Natural killer cell (primary cell): ENCODE measurements at regions not wholly inside any gene's neighbourhood (a gene's known extent, or its start where the extent isn't known, plus 50 kb on each side); places are given as distances from the start of the nearest gene placed in this dataset.

Source experiments
- ATAC-seq, 3 donors: fragments of 150-1000 bp in 2 of 3; fragments of 200-7000 bp in 1 of 3; cut with Tn5 transposase; 1 replicate in 1 of 3; 2 replicates in 2 of 3; pipeline ENCODE4 v1.10.0; 2021; ENCODE audit warnings: mild to moderate bottlenecking in 2 of 3, moderate library complexity in 2 of 3
- DNase-seq, 2 donors: peaks; one replicate each; pipeline versions ENCODE4 v3.0.0 to v3.0.0-alpha.2; 2013 to 2021; ENCODE audit warnings: mixed read lengths in 1 of 2
- H3K27ac ChIP-seq: one replicate; pipeline ENCODE4 v1.5.1; 2013; ENCODE audit warnings: mild to moderate bottlenecking, low read length
- H3K27me3 ChIP-seq: one replicate; pipeline ENCODE4 v1.6.1; 2013; ENCODE audit warnings: low read length; ENCODE audit not compliant: control insufficient read depth, insufficient read depth
- H3K36me3 ChIP-seq: one replicate; pipeline ENCODE4 v1.6.1; 2013; ENCODE audit warnings: low read length; ENCODE audit not compliant: control insufficient read depth, insufficient read depth
- H3K4me1 ChIP-seq: one replicate; pipeline ENCODE4 v1.6.1; 2013; ENCODE audit warnings: low read length; ENCODE audit not compliant: control insufficient read depth, insufficient read depth
- H3K4me3 ChIP-seq: one replicate; pipeline ENCODE4 v1.5.1; 2013; ENCODE audit warnings: low read length
- H3K9me3 ChIP-seq: one replicate; pipeline ENCODE4 v1.6.1; 2013; ENCODE audit warnings: low read length; ENCODE audit not compliant: control insufficient read depth, insufficient read depth
- H3K27ac Mint-ChIP-seq, 2 donors: one replicate each; pipeline ENCODE4 v1.8.0; 2022; ENCODE audit warnings: mild to moderate bottlenecking in 2 of 2, mixed read lengths in 2 of 2, moderate library complexity in 1 of 2
- H3K27me3 Mint-ChIP-seq, 2 donors: one replicate each; pipeline ENCODE4 v1.8.0; 2022; ENCODE audit warnings: low read depth in 2 of 2, mixed read lengths in 2 of 2
- H3K36me3 Mint-ChIP-seq: one replicate; pipeline ENCODE4 v1.8.0; 2022; ENCODE audit warnings: mixed read lengths
- H3K4me1 Mint-ChIP-seq, 2 donors: one replicate each; pipeline ENCODE4 v1.8.0; 2022; ENCODE audit warnings: mixed read lengths in 2 of 2
- H3K4me3 Mint-ChIP-seq: one replicate; pipeline ENCODE4 v1.8.0; 2022; ENCODE audit warnings: mild to moderate bottlenecking, moderate library complexity, mixed read lengths
- H3K9me3 Mint-ChIP-seq, 2 donors: one replicate each; pipeline ENCODE4 v1.8.0; 2022; ENCODE audit warnings: mixed read lengths in 2 of 2
- WGBS: methylation state at CpG from one replicate; pipeline ENCODE4 v1.1.7; 2013; ENCODE audit warnings: missing lambda C conversion rate; ENCODE audit not compliant: insufficient coverage; 5-methylcytosine and 5-hydroxymethylcytosine counted together
- intact Hi-C: fragments of 100-400 bp; cut with micrococcal nuclease; formaldehyde crosslinking; loops from one replicate; pipeline ENCODE4 v1.14.2; 2022
- TF ChIP-seq, protein P1 (sequence below): fragments of 200-600 bp; IDR thresholded peaks from one replicate; pipeline ENCODE4 v1.8.0; 2022; ENCODE audit warnings: antibody characterized with exemption

DNA sequence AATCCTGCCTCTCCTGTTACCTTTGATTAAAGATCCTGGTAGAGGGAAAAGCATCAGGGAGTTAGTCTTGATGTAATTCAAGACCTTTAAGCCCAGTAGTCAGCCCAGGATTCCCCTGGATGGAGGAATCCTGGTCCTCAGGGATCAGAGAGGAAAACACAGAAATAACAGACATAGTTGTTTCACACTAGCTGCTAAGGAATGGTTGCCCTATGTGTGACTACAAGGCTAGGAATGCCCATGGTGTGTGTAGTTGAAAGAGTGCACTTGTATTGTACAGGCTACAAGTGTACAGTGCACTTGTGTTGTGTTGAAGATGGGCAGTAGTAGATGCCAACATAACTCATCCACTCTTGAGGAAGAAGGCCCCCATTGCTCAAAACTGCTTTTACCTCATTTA is 226.8 kb downstream of the AASDHPPT start:
- Histone ChIP-seq H3K4me1 (no peaks in the 10 kb centered on the region), H3K27me3 (no peaks in the 10 kb centered on the region), H3K4me3 (no peak overlapping the region), H3K36me3 (no peaks in the 10 kb centered on the region), H3K27ac (no peak overlapping the region), H3K9me3 (peaks cover 6% of the 10 kb centered on the region)
- Mint-ChIP-seq H3K27me3 (no peaks in the 10 kb centered on the region), H3K36me3 (peaks cover 18% of the 10 kb centered on the region), H3K4me1 (no peaks in the 10 kb centered on the region), H3K4me3 (no peak overlapping the region), H3K9me3 (peaks cover 8 to 22% of the 10 kb centered on the region in 2 donors), H3K27ac (no peak overlapping the region)
- DNase-seq: no peak
- TF ChIP-seq, protein P1, sequence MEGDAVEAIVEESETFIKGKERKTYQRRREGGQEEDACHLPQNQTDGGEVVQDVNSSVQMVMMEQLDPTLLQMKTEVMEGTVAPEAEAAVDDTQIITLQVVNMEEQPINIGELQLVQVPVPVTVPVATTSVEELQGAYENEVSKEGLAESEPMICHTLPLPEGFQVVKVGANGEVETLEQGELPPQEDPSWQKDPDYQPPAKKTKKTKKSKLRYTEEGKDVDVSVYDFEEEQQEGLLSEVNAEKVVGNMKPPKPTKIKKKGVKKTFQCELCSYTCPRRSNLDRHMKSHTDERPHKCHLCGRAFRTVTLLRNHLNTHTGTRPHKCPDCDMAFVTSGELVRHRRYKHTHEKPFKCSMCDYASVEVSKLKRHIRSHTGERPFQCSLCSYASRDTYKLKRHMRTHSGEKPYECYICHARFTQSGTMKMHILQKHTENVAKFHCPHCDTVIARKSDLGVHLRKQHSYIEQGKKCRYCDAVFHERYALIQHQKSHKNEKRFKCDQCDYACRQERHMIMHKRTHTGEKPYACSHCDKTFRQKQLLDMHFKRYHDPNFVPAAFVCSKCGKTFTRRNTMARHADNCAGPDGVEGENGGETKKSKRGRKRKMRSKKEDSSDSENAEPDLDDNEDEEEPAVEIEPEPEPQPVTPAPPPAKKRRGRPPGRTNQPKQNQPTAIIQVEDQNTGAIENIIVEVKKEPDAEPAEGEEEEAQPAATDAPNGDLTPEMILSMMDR: no peak
- intact Hi-C loops: no loop called here
- no peak for ATAC-seq

DNA sequence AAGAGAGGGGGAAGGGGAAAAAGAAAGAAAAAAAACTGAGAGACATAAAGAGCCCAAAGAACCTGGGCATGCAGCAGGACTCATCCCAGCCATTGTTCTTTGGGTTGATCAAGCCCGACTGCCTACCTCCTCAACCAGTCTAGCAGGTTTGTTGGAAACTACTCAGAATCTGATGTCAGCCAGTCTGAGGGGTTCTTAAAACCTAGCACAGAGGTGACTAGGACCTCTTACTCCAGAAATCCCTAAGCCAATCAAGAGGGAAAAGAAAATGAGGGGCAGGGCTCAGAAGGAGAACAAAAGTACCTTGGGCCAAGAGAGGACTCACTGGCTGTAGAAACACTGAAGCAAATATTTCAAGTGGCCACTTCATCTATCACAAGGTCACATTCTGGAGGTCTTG is 228.0 kb downstream of the AASDHPPT start:
- H3K4me1 Mint-ChIP-seq: no peaks in the 10 kb centered on the region
- H3K27ac ChIP-seq: no peak overlapping the region
- H3K36me3 ChIP-seq: no peaks in the 10 kb centered on the region
- no peak overlapping the region for H3K4me3 ChIP-seq
- H3K27ac Mint-ChIP-seq: no peak overlapping the region
- H3K27me3 ChIP-seq: no peaks in the 10 kb centered on the region
- ATAC-seq (no peak), DNase-seq (no peak)
- TF ChIP-seq, protein P1: no peak
- H3K9me3 Mint-ChIP-seq: peaks cover 11 to 26% of the 10 kb centered on the region in 2 donors
- peaks cover 6% of the 10 kb centered on the region for H3K9me3 ChIP-seq
- no peaks in the 10 kb centered on the region for H3K27me3 Mint-ChIP-seq
- H3K4me1 ChIP-seq: no peaks in the 10 kb centered on the region
- 100% methylated on average over 1 of the region's 1 CpG for WGBS
- intact Hi-C loops: no loop called here
- no peak overlapping the region for H3K4me3 Mint-ChIP-seq
- peaks cover 18% of the 10 kb centered on the region for H3K36me3 Mint-ChIP-seq

DNA sequence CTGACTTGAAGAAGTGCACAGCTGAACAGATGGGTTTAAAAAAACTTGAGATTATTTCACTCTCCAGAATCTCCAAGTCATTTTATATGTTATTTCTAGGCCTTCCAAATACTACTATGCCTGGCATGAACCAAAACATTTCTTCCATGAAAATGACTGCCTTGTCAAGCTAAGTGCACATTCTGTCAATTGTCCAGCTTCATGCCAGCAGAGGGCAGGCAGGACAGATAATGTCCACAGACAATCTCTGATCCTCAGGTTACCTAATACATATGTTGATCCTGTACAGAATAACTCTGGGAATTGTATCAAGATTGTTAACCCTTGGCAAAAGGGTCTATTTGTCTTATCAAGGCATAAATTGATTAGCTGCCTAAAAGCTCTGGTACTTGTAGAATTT is 229.5 kb downstream of the AASDHPPT start:
- peaks cover 17 to 30% of the 10 kb centered on the region in 2 donors for H3K9me3 Mint-ChIP-seq
- Histone ChIP-seq H3K27me3 (no peaks in the 10 kb centered on the region), H3K4me3 (no peak overlapping the region), H3K27ac (no peak overlapping the region), H3K4me1 (no peaks in the 10 kb centered on the region), H3K9me3 (peaks cover 6% of the 10 kb centered on the region), H3K36me3 (no peaks in the 10 kb centered on the region)
- H3K36me3 Mint-ChIP-seq: peaks cover 18% of the 10 kb centered on the region
- intact Hi-C loops: no loop called here
- ATAC-seq: no peak
- no peak overlapping the region for H3K27ac Mint-ChIP-seq
- TF ChIP-seq, protein P1: no peak
- H3K27me3 Mint-ChIP-seq: no peaks in the 10 kb centered on the region
- DNase-seq: no peak
- no peaks in the 10 kb centered on the region for H3K4me1 Mint-ChIP-seq
- no peak overlapping the region for H3K4me3 Mint-ChIP-seq

DNA sequence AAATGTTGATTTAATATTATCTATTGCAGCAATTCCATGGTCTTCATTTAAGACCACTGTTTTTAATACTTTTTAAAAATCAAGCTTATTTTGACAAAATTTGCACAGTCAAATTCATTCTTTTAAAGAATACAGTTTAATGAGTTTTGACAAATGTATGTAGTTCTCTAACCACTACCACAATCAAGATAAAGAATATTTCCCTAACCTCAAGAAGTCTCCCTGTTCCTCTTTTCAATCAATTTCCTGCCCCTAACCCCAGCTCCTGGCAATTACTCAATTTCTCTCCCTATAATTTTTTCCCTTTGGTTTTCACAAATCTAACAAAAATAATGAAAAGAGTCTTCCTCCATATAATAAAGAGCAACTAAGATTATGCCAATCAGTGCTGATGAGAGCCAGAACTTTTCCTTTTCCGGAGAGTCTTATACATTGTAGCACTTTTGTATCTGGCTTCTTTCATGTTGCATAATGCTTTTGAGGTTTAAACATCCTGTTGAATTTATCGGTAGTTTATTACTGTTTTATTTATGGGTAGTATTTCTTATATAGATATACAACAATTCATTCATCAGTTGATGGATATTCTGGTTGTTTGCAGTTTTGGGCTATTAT is 231.7 kb downstream of the AASDHPPT start:
- ATAC-seq (no peak), DNase-seq (no peak)
- no peaks in the 10 kb centered on the region for H3K4me1 Mint-ChIP-seq
- Histone ChIP-seq H3K27me3 (no peaks in the 10 kb centered on the region), H3K9me3 (peaks cover under 1% of the 10 kb centered on the region), H3K4me3 (no peak overlapping the region), H3K4me1 (no peaks in the 10 kb centered on the region), H3K36me3 (no peaks in the 10 kb centered on the region), H3K27ac (no peak overlapping the region)
- H3K27me3 Mint-ChIP-seq: no peaks in the 10 kb centered on the region
- 43% methylated on average over 1 of the region's 2 CpGs for WGBS
- H3K4me3 Mint-ChIP-seq: no peak overlapping the region
- no peak overlapping the region for H3K27ac Mint-ChIP-seq
- peaks cover 7% of the 10 kb centered on the region for H3K36me3 Mint-ChIP-seq
- peaks cover 16 to 25% of the 10 kb centered on the region in 2 donors for H3K9me3 Mint-ChIP-seq
- intact Hi-C loops: no loop called here
- TF ChIP-seq, protein P1: no peak
